ENCODE measurements at regions not wholly inside any gene's neighbourhood (a gene's known extent, or its start where the extent isn't known, plus 50 kb on each side); places are given as distances from the start of the nearest gene placed in this dataset.

GRCh38 chr9:108618906-108619550 is 236.8 kb downstream of the ACTL7B start:
- no peak for TF ChIP-seq CTCF (IDR thresholded peaks at IDR 0.05 in 2 of 3, conservative IDR thresholded peaks at IDR 0.05 in 1 of 3; ENCODE audit: borderline replicate concordance in 1 of 3, insufficient read depth in 1 of 3, low read depth in 2 of 3, low read length in 2 of 3)
- TF ChIP-seq EZH2 (IDR thresholded peaks at IDR 0.05) = no peak
- no peak for TF ChIP-seq REST (IDR thresholded peaks at IDR 0.05; ENCODE audit: low read depth)
- no peak for TF ChIP-seq JUND (IDR thresholded peaks at IDR 0.05)
- TF ChIP-seq SIN3A (IDR thresholded peaks at IDR 0.05; ENCODE audit: low read depth) = no peak

Measured in HCT116 (cell line).